ENCODE measurements at regions not wholly inside any gene's neighbourhood (a gene's known extent, or its start where the extent isn't known, plus 50 kb on each side); places are given as distances from the start of the nearest gene placed in this dataset.
"Not testable (repeated sequence)": the region's sequence is repeated elsewhere in the genome, so short reads cannot be mapped to it uniquely, and the experiment has no call there.

- intact Hi-C loops (cut with DNase I), result no loop called here
- 98% methylated on average over 8 of the region's 8 CpGs for WGBS, 2 donors
- Histone ChIP-seq H3K4me1 (ENCODE audit: control insufficient read depth in 1 of 2, insufficient read depth in 2 of 2, low read length in 2 of 2) (no peaks in the 10 kb centered on the region), H3K4me3 (ENCODE audit: low read length in 2 of 2) (no peak overlapping the region), H3K27ac (ENCODE audit: low read depth in 1 of 2, low read length in 2 of 2) (no peak overlapping the region), H3K9me3 (ENCODE audit: control insufficient read depth, low read length) (no peaks in the 10 kb centered on the region), H3K36me3 (ENCODE audit: control insufficient read depth in 1 of 2, insufficient read depth in 2 of 2, low read length in 1 of 2) (no peaks in the 10 kb centered on the region), H3K27me3 (ENCODE audit: control insufficient read depth in 1 of 2, insufficient read depth in 2 of 2, low read length in 1 of 2) (no peaks in the 10 kb centered on the region)
- DNase-seq (no peak), ATAC-seq (ENCODE audit: low FRiP score) (no peak)
These were observed 210.5 kb upstream of the NREP start for GRCh38 chr5:111967463-111967862.

- Histone ChIP-seq H3K9me3 (ENCODE audit: control insufficient read depth, low read length) (no peaks in the 10 kb centered on the region), H3K27ac (ENCODE audit: low read depth in 1 of 2, low read length in 2 of 2) (no peak overlapping the region), H3K27me3 (ENCODE audit: control insufficient read depth in 1 of 2, insufficient read depth in 2 of 2, low read length in 1 of 2) (no peaks in the 10 kb centered on the region), H3K4me3 (ENCODE audit: low read length in 2 of 2) (no peak overlapping the region), H3K4me1 (ENCODE audit: control insufficient read depth in 1 of 2, insufficient read depth in 2 of 2, low read length in 2 of 2) (no peaks in the 10 kb centered on the region), H3K36me3 (ENCODE audit: control insufficient read depth in 1 of 2, insufficient read depth in 2 of 2, low read length in 1 of 2) (no peaks in the 10 kb centered on the region)
- ATAC-seq (ENCODE audit: low FRiP score) (no peak), DNase-seq (no peak)
- intact Hi-C loops (cut with DNase I), result no loop called here
These were observed 209.3 kb upstream of the NREP start for GRCh38 chr5:111966290-111966689.

GRCh38 chr5:111963555-111963954, 206.6 kb upstream of the NREP start:
- no peak overlapping the region for H3K27ac ChIP-seq (ENCODE audit: low read depth in 1 of 2, low read length in 2 of 2)
- no peaks in the 10 kb centered on the region for H3K36me3 ChIP-seq (ENCODE audit: control insufficient read depth in 1 of 2, insufficient read depth in 2 of 2, low read length in 1 of 2)
- intact Hi-C loops (cut with DNase I), result no loop called here
- no peaks in the 10 kb centered on the region for H3K4me1 ChIP-seq (ENCODE audit: control insufficient read depth in 1 of 2, insufficient read depth in 2 of 2, low read length in 2 of 2)
- no peak for ATAC-seq (ENCODE audit: low FRiP score)
- H3K9me3 ChIP-seq (ENCODE audit: control insufficient read depth, low read length), result no peaks in the 10 kb centered on the region
- DNase-seq, result no peak
- H3K4me3 ChIP-seq (ENCODE audit: low read length in 2 of 2), result no peak overlapping the region
- H3K27me3 ChIP-seq (ENCODE audit: control insufficient read depth in 1 of 2, insufficient read depth in 2 of 2, low read length in 1 of 2), result no peaks in the 10 kb centered on the region

GRCh38 chr5:111962906-111963305, 205.9 kb upstream of the NREP start:
- H3K27me3 ChIP-seq (ENCODE audit: control insufficient read depth in 1 of 2, insufficient read depth in 2 of 2, low read length in 1 of 2), result no peaks in the 10 kb centered on the region
- no peaks in the 10 kb centered on the region for H3K36me3 ChIP-seq (ENCODE audit: control insufficient read depth in 1 of 2, insufficient read depth in 2 of 2, low read length in 1 of 2)
- H3K4me3 ChIP-seq (ENCODE audit: low read length in 2 of 2), result no peak overlapping the region
- WGBS, 2 donors, result 94 to 97% methylated on average over 9 of the region's 9 CpGs
- H3K27ac ChIP-seq (ENCODE audit: low read depth in 1 of 2, low read length in 2 of 2), result no peak overlapping the region
- DNase-seq, result no peak
- no peak for ATAC-seq (ENCODE audit: low FRiP score)
- no peaks in the 10 kb centered on the region for H3K4me1 ChIP-seq (ENCODE audit: control insufficient read depth in 1 of 2, insufficient read depth in 2 of 2, low read length in 2 of 2)
- intact Hi-C loops (cut with DNase I), result no loop called here
- H3K9me3 ChIP-seq (ENCODE audit: control insufficient read depth, low read length), result no peaks in the 10 kb centered on the region

- no peak overlapping the region for H3K27ac ChIP-seq (ENCODE audit: low read depth in 1 of 2, low read length in 2 of 2)
- no peaks in the 10 kb centered on the region for H3K27me3 ChIP-seq (ENCODE audit: control insufficient read depth in 1 of 2, insufficient read depth in 2 of 2, low read length in 1 of 2)
- no peak overlapping the region for H3K4me3 ChIP-seq (ENCODE audit: low read length in 2 of 2)
- H3K9me3 ChIP-seq (ENCODE audit: control insufficient read depth, low read length), result no peaks in the 10 kb centered on the region
- no peak for ATAC-seq (ENCODE audit: low FRiP score)
- H3K36me3 ChIP-seq (ENCODE audit: control insufficient read depth in 1 of 2, insufficient read depth in 2 of 2, low read length in 1 of 2), result no peaks in the 10 kb centered on the region
- intact Hi-C loops (cut with DNase I), result no loop called here
- no peaks in the 10 kb centered on the region for H3K4me1 ChIP-seq (ENCODE audit: control insufficient read depth in 1 of 2, insufficient read depth in 2 of 2, low read length in 2 of 2)
- 4 to 10% methylated on average over 1 of the region's 1 CpG for WGBS, 2 donors
- DNase-seq, result no peak
These were observed 204.9 kb upstream of the NREP start for GRCh38 chr5:111961862-111962261.

- H3K9me3 ChIP-seq (ENCODE audit: control insufficient read depth, low read length), result no peaks in the 10 kb centered on the region
- no peaks in the 10 kb centered on the region for H3K4me1 ChIP-seq (ENCODE audit: control insufficient read depth in 1 of 2, insufficient read depth in 2 of 2, low read length in 2 of 2)
- no peak overlapping the region for H3K27ac ChIP-seq (ENCODE audit: low read depth in 1 of 2, low read length in 2 of 2)
- H3K36me3 ChIP-seq (ENCODE audit: control insufficient read depth in 1 of 2, insufficient read depth in 2 of 2, low read length in 1 of 2), result no peaks in the 10 kb centered on the region
- H3K4me3 ChIP-seq (ENCODE audit: low read length in 2 of 2), result no peak overlapping the region
- ATAC-seq (ENCODE audit: low FRiP score) (no peak), DNase-seq (no peak)
- intact Hi-C loops (cut with DNase I), result no loop called here
- H3K27me3 ChIP-seq (ENCODE audit: control insufficient read depth in 1 of 2, insufficient read depth in 2 of 2, low read length in 1 of 2), result no peaks in the 10 kb centered on the region
- 24 to 43% methylated on average over 2 of the region's 2 CpGs for WGBS, 2 donors
These were observed 203.7 kb upstream of the NREP start for GRCh38 chr5:111960476-111961215.

GRCh38 chr5:111958851-111959250, 201.9 kb upstream of the NREP start:
- Histone ChIP-seq H3K4me3 (ENCODE audit: low read length in 2 of 2) (no peak overlapping the region), H3K27ac (ENCODE audit: low read depth in 1 of 2, low read length in 2 of 2) (no peak overlapping the region), H3K4me1 (ENCODE audit: control insufficient read depth in 1 of 2, insufficient read depth in 2 of 2, low read length in 2 of 2) (no peaks in the 10 kb centered on the region), H3K36me3 (ENCODE audit: control insufficient read depth in 1 of 2, insufficient read depth in 2 of 2, low read length in 1 of 2) (no peaks in the 10 kb centered on the region), H3K9me3 (ENCODE audit: control insufficient read depth, low read length) (no peaks in the 10 kb centered on the region), H3K27me3 (ENCODE audit: control insufficient read depth in 1 of 2, insufficient read depth in 2 of 2, low read length in 1 of 2) (no peaks in the 10 kb centered on the region)
- DNase-seq (no peak), ATAC-seq (ENCODE audit: low FRiP score) (no peak)
- intact Hi-C loops (cut with DNase I), result no loop called here
- 44 to 51% methylated on average over 1 of the region's 1 CpG for WGBS, 2 donors

GRCh38 chr5:111956765-111957164, 199.8 kb upstream of the NREP start:
- H3K27ac ChIP-seq (ENCODE audit: low read depth in 1 of 2, low read length in 2 of 2); H3K4me3 ChIP-seq (ENCODE audit: low read length in 2 of 2); H3K36me3 ChIP-seq (ENCODE audit: control insufficient read depth in 1 of 2, insufficient read depth in 2 of 2, low read length in 1 of 2); H3K27me3 ChIP-seq (ENCODE audit: control insufficient read depth in 1 of 2, insufficient read depth in 2 of 2, low read length in 1 of 2); H3K9me3 ChIP-seq (ENCODE audit: control insufficient read depth, low read length); ATAC-seq (ENCODE audit: low FRiP score); H3K4me1 ChIP-seq (ENCODE audit: control insufficient read depth in 1 of 2, insufficient read depth in 2 of 2, low read length in 2 of 2); DNase-seq; intact Hi-C loops (cut with DNase I): not testable (repeated sequence)
- 97 to 98% methylated on average over 3 of the region's 3 CpGs for WGBS, 2 donors

GRCh38 chr5:111954516-111955395, 197.8 kb upstream of the NREP start:
- intact Hi-C loops (cut with DNase I), result no loop called here
- DNase-seq (no peak), ATAC-seq (ENCODE audit: low FRiP score) (no peak)
- Histone ChIP-seq H3K4me3 (ENCODE audit: low read length in 2 of 2) (no peak overlapping the region), H3K36me3 (ENCODE audit: control insufficient read depth in 1 of 2, insufficient read depth in 2 of 2, low read length in 1 of 2) (no peaks in the 10 kb centered on the region), H3K4me1 (ENCODE audit: control insufficient read depth in 1 of 2, insufficient read depth in 2 of 2, low read length in 2 of 2) (no peaks in the 10 kb centered on the region), H3K27ac (ENCODE audit: low read depth in 1 of 2, low read length in 2 of 2) (no peak overlapping the region), H3K27me3 (ENCODE audit: control insufficient read depth in 1 of 2, insufficient read depth in 2 of 2, low read length in 1 of 2) (no peaks in the 10 kb centered on the region), H3K9me3 (ENCODE audit: control insufficient read depth, low read length) (no peaks in the 10 kb centered on the region)
- WGBS, 2 donors, result 58 to 68% methylated on average over 3 of the region's 3 CpGs
